Effector memory CD4-positive, alpha-beta T cell (primary cell): ENCODE measurements at regions not wholly inside any gene's neighbourhood (a gene's known extent, or its start where the extent isn't known, plus 50 kb on each side); places are given as distances from the start of the nearest gene placed in this dataset.
"Not testable (repeated sequence)": the region's sequence is repeated elsewhere in the genome, so short reads cannot be mapped to it uniquely, and the experiment has no call there.

Experiments
- DNase-seq, 3 donors: peaks; one replicate each; pipeline ENCODE4 v3.0.0-alpha.2; 2020
- H3K27ac ChIP-seq: 2 replicates; pipeline ENCODE4 v1.7.0; 2013; ENCODE audit warnings: mild to moderate bottlenecking, low read length, moderate library complexity; ENCODE audit not compliant: insufficient read depth, poor library complexity, severe bottlenecking
- H3K27me3 ChIP-seq: replicated peaks from 2 replicates; pipeline ENCODE4 v1.7.0; 2013; ENCODE audit warnings: mild to moderate bottlenecking, low read length; ENCODE audit not compliant: insufficient read depth, control insufficient read depth, poor library complexity, severe bottlenecking
- H3K36me3 ChIP-seq: 2 replicates; pipeline ENCODE4 v1.7.0; 2013; ENCODE audit warnings: mild to moderate bottlenecking, low read length, moderate library complexity; ENCODE audit not compliant: control insufficient read depth, insufficient read depth
- H3K4me1 ChIP-seq: 2 replicates; pipeline ENCODE4 v1.7.0; 2013; ENCODE audit warnings: low read length, mild to moderate bottlenecking; ENCODE audit not compliant: control insufficient read depth, insufficient read depth, poor library complexity, severe bottlenecking
- H3K4me3 ChIP-seq: 2 replicates; pipeline ENCODE4 v1.7.0; 2013; ENCODE audit warnings: low read length, low read depth, mild to moderate bottlenecking; ENCODE audit not compliant: insufficient read depth, poor library complexity, severe bottlenecking
- H3K9me3 ChIP-seq: 2 replicates; pipeline ENCODE4 v1.7.0; 2013; ENCODE audit warnings: mild to moderate bottlenecking, low read length, moderate library complexity; ENCODE audit not compliant: control insufficient read depth

DNA sequence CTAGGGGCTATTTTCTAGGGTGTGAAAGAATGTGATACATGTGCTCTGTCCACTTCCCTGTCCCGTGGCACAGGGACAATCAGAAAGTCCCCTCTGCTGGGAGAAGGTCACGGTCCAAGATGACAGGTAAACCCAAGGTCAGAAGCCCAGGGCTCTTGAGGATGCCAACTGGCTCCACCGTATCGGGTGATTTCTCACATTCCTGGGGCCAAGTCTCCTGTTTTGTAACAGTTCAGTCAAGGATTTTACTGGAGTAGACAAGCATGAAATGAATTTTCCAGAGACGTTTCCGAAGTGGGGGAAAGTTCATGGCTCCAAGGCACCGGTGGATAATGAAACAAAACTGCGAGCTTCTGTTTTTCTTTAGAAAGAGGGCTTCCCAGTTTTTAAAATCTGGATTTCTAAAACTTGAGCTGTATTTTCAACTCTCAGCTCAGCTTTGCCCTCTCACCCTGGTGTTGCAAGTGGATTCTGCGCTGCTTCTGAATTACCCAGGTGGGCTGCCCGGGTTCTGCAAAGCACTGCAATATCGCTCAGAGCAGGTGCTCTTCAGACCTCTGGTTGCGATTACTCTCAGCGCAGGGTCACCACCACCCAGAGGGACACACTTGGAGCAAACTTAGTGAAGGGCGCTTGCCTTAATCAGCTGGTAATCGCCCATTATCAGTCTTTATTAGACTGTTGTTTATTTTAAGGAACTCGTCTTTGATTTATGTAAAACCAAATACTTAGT lies 64.4 kb upstream of the TMEM170B start:
- H3K36me3 ChIP-seq: no peaks in the 10 kb centered on the region
- no peak for DNase-seq
- H3K27me3 ChIP-seq: no peaks in the 10 kb centered on the region
- no peak overlapping the region for H3K4me3 ChIP-seq
- H3K27ac ChIP-seq: no peak overlapping the region
- no peaks in the 10 kb centered on the region for H3K4me1 ChIP-seq
- H3K9me3 ChIP-seq: no peaks in the 10 kb centered on the region

- no peak for DNase-seq
- H3K36me3 ChIP-seq: no peaks in the 10 kb centered on the region
- no peak overlapping the region for H3K4me3 ChIP-seq
- no peaks in the 10 kb centered on the region for H3K4me1 ChIP-seq
- no peak overlapping the region for H3K27ac ChIP-seq
- H3K27me3 ChIP-seq: no peaks in the 10 kb centered on the region
- H3K9me3 ChIP-seq: no peaks in the 10 kb centered on the region
Measured at GRCh38 chr6:11471261-11471660, 66.3 kb upstream of the TMEM170B start.

GRCh38 chr6:11469684-11470083 lies 67.9 kb upstream of the TMEM170B start:
- no peak for DNase-seq
- H3K4me1 ChIP-seq: no peaks in the 10 kb centered on the region

GRCh38 chr6:11468271-11468670 lies 69.3 kb upstream of the TMEM170B start:
- not testable (repeated sequence) for H3K4me1 ChIP-seq, H3K36me3 ChIP-seq, H3K27me3 ChIP-seq, H3K9me3 ChIP-seq, DNase-seq, H3K4me3 ChIP-seq, H3K27ac ChIP-seq

More at GRCh38 chr6:11469684-11470083, 67.9 kb upstream of the TMEM170B start:
- Histone ChIP-seq H3K27me3 (no peaks in the 10 kb centered on the region), H3K9me3 (no peaks in the 10 kb centered on the region), H3K36me3 (no peaks in the 10 kb centered on the region), H3K4me3 (no peak overlapping the region), H3K27ac (no peak overlapping the region)

- no peak for DNase-seq
Measured at GRCh38 chr6:11467364-11467763, 70.2 kb upstream of the TMEM170B start.

GRCh38 chr6:11463398-11463780 lies 74.2 kb upstream of the TMEM170B start:
- no peaks in the 10 kb centered on the region for H3K4me1 ChIP-seq

More at GRCh38 chr6:11467364-11467763, 70.2 kb upstream of the TMEM170B start:
- H3K4me1 ChIP-seq: no peaks in the 10 kb centered on the region
- H3K4me3 ChIP-seq: no peak overlapping the region
- no peaks in the 10 kb centered on the region for H3K27me3 ChIP-seq
- no peak overlapping the region for H3K27ac ChIP-seq
- H3K9me3 ChIP-seq: no peaks in the 10 kb centered on the region
- H3K36me3 ChIP-seq: no peaks in the 10 kb centered on the region

DNA sequence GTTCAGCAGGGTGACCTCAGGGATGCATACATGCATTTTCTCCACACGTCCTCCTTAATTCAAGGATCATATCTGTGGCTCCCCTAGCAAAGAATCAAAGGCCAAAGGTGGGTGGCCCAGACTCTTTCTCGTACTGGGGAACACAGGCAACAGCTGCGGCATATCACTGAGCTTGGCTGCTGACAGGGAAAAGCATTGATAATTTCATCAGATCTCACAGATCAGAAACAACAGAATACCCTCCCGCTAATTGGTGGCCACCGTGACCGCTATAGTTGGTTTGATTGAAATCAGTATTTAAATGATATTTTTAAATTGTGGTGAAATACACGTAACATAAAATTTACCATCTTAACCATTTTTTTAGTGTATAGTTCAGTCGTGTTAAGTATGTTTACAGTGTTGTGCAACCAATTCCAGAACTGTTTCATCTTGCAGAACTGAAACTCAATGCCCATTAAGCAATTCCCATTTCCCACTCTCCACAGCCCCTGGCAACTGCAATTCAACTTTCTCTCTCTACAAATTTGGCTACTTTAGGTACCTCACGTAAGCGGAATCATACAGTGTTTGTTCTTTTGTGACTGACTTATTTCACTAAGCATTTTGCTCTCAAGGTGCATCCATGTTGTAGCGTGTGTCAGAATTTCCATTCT lies 74.7 kb upstream of the TMEM170B start:
- H3K27ac ChIP-seq: no peak overlapping the region
- no peaks in the 10 kb centered on the region for H3K36me3 ChIP-seq
- DNase-seq: no peak
- no peaks in the 10 kb centered on the region for H3K9me3 ChIP-seq
- H3K4me3 ChIP-seq: no peak overlapping the region
- H3K4me1 ChIP-seq: no peaks in the 10 kb centered on the region
- no peaks in the 10 kb centered on the region for H3K27me3 ChIP-seq

More at GRCh38 chr6:11463398-11463780, 74.2 kb upstream of the TMEM170B start:
- Histone ChIP-seq H3K27ac (no peak overlapping the region), H3K27me3 (no peaks in the 10 kb centered on the region), H3K4me3 (no peak overlapping the region), H3K36me3 (no peaks in the 10 kb centered on the region), H3K9me3 (no peaks in the 10 kb centered on the region)
- DNase-seq: no peak

- Histone ChIP-seq H3K27me3 (no peaks in the 10 kb centered on the region), H3K36me3 (no peaks in the 10 kb centered on the region), H3K4me3 (no peak overlapping the region), H3K4me1 (no peaks in the 10 kb centered on the region), H3K9me3 (no peaks in the 10 kb centered on the region), H3K27ac (no peak overlapping the region)
- DNase-seq: no peak
Measured at GRCh38 chr6:11460837-11461661, 76.5 kb upstream of the TMEM170B start.

GRCh38 chr6:11460001-11460668 lies 77.4 kb upstream of the TMEM170B start:
- no peak for DNase-seq
- H3K9me3 ChIP-seq: no peaks in the 10 kb centered on the region
- no peaks in the 10 kb centered on the region for H3K4me1 ChIP-seq
- H3K4me3 ChIP-seq: no peak overlapping the region
- H3K36me3 ChIP-seq: no peaks in the 10 kb centered on the region
- H3K27ac ChIP-seq: no peak overlapping the region
- H3K27me3 ChIP-seq: no peaks in the 10 kb centered on the region
